H9 (cell line): ENCODE measurements at regions not wholly inside any gene's neighbourhood (a gene's known extent, or its start where the extent isn't known, plus 50 kb on each side); places are given as distances from the start of the nearest gene placed in this dataset.

Source experiments
- DNase-seq: peaks from one replicate; pipeline ENCODE4 v3.0.0-alpha.2; 2017
- H2AFZ ChIP-seq: one replicate; pipeline ENCODE4 v1.6.1; 2013; ENCODE audit warnings: mild to moderate bottlenecking, low read length, control low read depth, moderate library complexity
- H2AK5ac ChIP-seq: 2 replicates; pipeline ENCODE4 v1.6.1; 2013; ENCODE audit warnings: low read length, control low read depth, mixed read lengths; ENCODE audit not compliant: insufficient read length
- H2BK120ac ChIP-seq: one replicate; pipeline ENCODE4 v1.6.1; 2013; ENCODE audit warnings: low read depth, mild to moderate bottlenecking, low read length, control low read depth, inconsistent platforms; ENCODE audit not compliant: poor library complexity, severe bottlenecking
- H2BK12ac ChIP-seq: 2 replicates; pipeline ENCODE4 v1.6.1; 2013; ENCODE audit warnings: low read length, control low read depth, mixed read lengths, low read depth; ENCODE audit not compliant: insufficient read length
- H2BK15ac ChIP-seq: 2 replicates; pipeline ENCODE4 v1.6.1; 2013; ENCODE audit warnings: low read depth, low read length, control low read depth
- H2BK20ac ChIP-seq: one replicate; pipeline ENCODE4 v1.6.1; 2013; ENCODE audit warnings: low read depth, mild to moderate bottlenecking, low read length, control low read depth, inconsistent platforms; ENCODE audit not compliant: poor library complexity, severe bottlenecking
- H2BK5ac ChIP-seq: 2 replicates; pipeline ENCODE4 v1.6.1; 2013; ENCODE audit warnings: low read length, control low read depth, mixed read lengths; ENCODE audit not compliant: insufficient read length
- H3K14ac ChIP-seq: 2 replicates; pipeline ENCODE4 v1.6.1; 2013; ENCODE audit warnings: low read length, control low read depth; ENCODE audit not compliant: insufficient read depth
- H3K18ac ChIP-seq: 2 replicates; pipeline ENCODE4 v1.6.1; 2013; ENCODE audit warnings: low read depth, mild to moderate bottlenecking, mixed read lengths, low read length, control low read depth; ENCODE audit not compliant: insufficient read length
- H3K23ac ChIP-seq: 2 replicates; pipeline ENCODE4 v1.6.1; 2013; ENCODE audit warnings: low read length, control low read depth, mixed read lengths, low read depth; ENCODE audit not compliant: insufficient read length
- H3K23me2 ChIP-seq: 2 replicates; pipeline ENCODE4 v1.6.1; 2013; ENCODE audit warnings: low read depth, mild to moderate bottlenecking, mixed read lengths, low read length, control low read depth; ENCODE audit not compliant: insufficient read length, poor library complexity, severe bottlenecking
- H3K27ac ChIP-seq: 2 replicates; pipeline ENCODE4 v1.5.1; 2013; ENCODE audit warnings: low read length, control low read depth, mixed read lengths, low read depth; ENCODE audit not compliant: insufficient read length
- H3K27me3 ChIP-seq: 2 replicates; pipeline ENCODE4 v1.6.1; 2013; ENCODE audit warnings: low read length, control low read depth, inconsistent platforms; ENCODE audit not compliant: insufficient read depth
- H3K4ac ChIP-seq: 2 replicates; pipeline ENCODE4 v1.6.1; 2013; ENCODE audit warnings: low read depth, mild to moderate bottlenecking, control low read depth, inconsistent platforms, low read length, moderate library complexity
- H3K4me1 ChIP-seq: 2 replicates; pipeline ENCODE4 v1.6.1; 2013; ENCODE audit warnings: low read length, control low read depth, inconsistent platforms; ENCODE audit not compliant: insufficient read depth
- H3K4me2 ChIP-seq: 2 replicates; pipeline ENCODE4 v1.6.1; 2013; ENCODE audit warnings: low read length, control low read depth, mixed read lengths; ENCODE audit not compliant: insufficient read length, insufficient read depth
- H3K56ac ChIP-seq: 2 replicates; pipeline ENCODE4 v1.6.1; 2013; ENCODE audit warnings: low read depth, mild to moderate bottlenecking, mixed read lengths, low read length, control low read depth; ENCODE audit not compliant: insufficient read length
- H3K79me1 ChIP-seq: 2 replicates; pipeline ENCODE4 v1.6.1; 2013; ENCODE audit warnings: low read depth, mild to moderate bottlenecking, moderate library complexity, low read length, control low read depth, inconsistent platforms; ENCODE audit not compliant: insufficient read depth, poor library complexity, severe bottlenecking
- H3K79me2 ChIP-seq: 2 replicates; pipeline ENCODE4 v1.6.1; 2013; ENCODE audit warnings: low read length, control low read depth, inconsistent platforms; ENCODE audit not compliant: insufficient read depth
- H3K9ac ChIP-seq: 2 replicates; pipeline ENCODE4 v1.6.1; 2013; ENCODE audit warnings: low read length, control low read depth, mixed read lengths; ENCODE audit not compliant: insufficient read length; ENCODE audit errors: extremely low read depth
- H3K9me3 ChIP-seq: one replicate; pipeline ENCODE4 v1.6.1; 2013; ENCODE audit warnings: low read depth, low read length, inconsistent platforms; ENCODE audit not compliant: control insufficient read depth
- H3T11ph ChIP-seq: one replicate; pipeline ENCODE4 v1.6.1; 2013; ENCODE audit warnings: mild to moderate bottlenecking, low read length, control low read depth, inconsistent platforms
- H4K20me1 ChIP-seq: one replicate; pipeline ENCODE4 v1.6.1; 2013; ENCODE audit not compliant: control insufficient read depth, insufficient read length, insufficient read depth
- H4K5ac ChIP-seq: 2 replicates; pipeline ENCODE4 v1.6.1; 2013; ENCODE audit warnings: low read depth, mild to moderate bottlenecking, mixed read lengths, low read length, control low read depth; ENCODE audit not compliant: insufficient read length
- H4K8ac ChIP-seq: replicated peaks from 2 replicates; pipeline ENCODE4 v1.6.1; 2013; ENCODE audit warnings: low read length, control low read depth, mixed read lengths, low read depth; ENCODE audit not compliant: insufficient read length
- H4K91ac ChIP-seq: 2 replicates; pipeline ENCODE4 v1.6.1; 2013; ENCODE audit warnings: low read depth, mild to moderate bottlenecking, moderate library complexity, mixed read lengths, low read length, control low read depth; ENCODE audit not compliant: insufficient read length
- H3K27ac Mint-ChIP-seq, 3 experiments: 2 replicates in 2 of 3; 3 replicates in 1 of 3; pipeline ENCODE4 v1.8.0; 2020 to 2021; ENCODE audit warnings: mixed read lengths in 3 of 3, mild to moderate bottlenecking in 1 of 3, moderate library complexity in 1 of 3
- H3K27me3 Mint-ChIP-seq: 2 replicates; pipeline ENCODE4 v1.8.0; 2021; ENCODE audit warnings: low read depth, mild to moderate bottlenecking, moderate library complexity, mixed read lengths
- H3K36me3 Mint-ChIP-seq, 3 experiments: 2 replicates in 2 of 3; 3 replicates in 1 of 3; pipeline ENCODE4 v1.8.0; 2020 to 2021; ENCODE audit warnings: low read depth in 3 of 3, mixed read lengths in 3 of 3; ENCODE audit not compliant: insufficient read depth in 1 of 3
- H3K4me1 Mint-ChIP-seq, 2 experiments: 2 replicates each; pipeline ENCODE4 v1.8.0; 2020; ENCODE audit warnings: mixed read lengths in 2 of 2
- H3K4me3 Mint-ChIP-seq, 2 experiments: 2 replicates in 1 of 2; 3 replicates in 1 of 2; pipeline ENCODE4 v1.8.0; 2020 to 2021; ENCODE audit warnings: mild to moderate bottlenecking in 2 of 2, mixed read lengths in 2 of 2, moderate library complexity in 1 of 2
- H3K9me3 Mint-ChIP-seq, 2 experiments: 2 replicates in 1 of 2; 3 replicates in 1 of 2; pipeline ENCODE4 v1.8.0; 2020; ENCODE audit warnings: mild to moderate bottlenecking in 2 of 2, mixed read lengths in 2 of 2, moderate library complexity in 1 of 2
- WGBS: extraction: QIAGEN DNeasy Blood & Tissue Kit; methylation state at CpG from one replicate; pipeline ENCODE4 v1.1.7; 2013; ENCODE audit warnings: missing lambda C conversion rate, low lambda C conversion rate, mixed read lengths; ENCODE audit not compliant: insufficient read length; ENCODE audit errors: extremely low coverage; 5-methylcytosine and 5-hydroxymethylcytosine counted together
- TF ChIP-seq, protein P1 (sequence below): fragments of 200-600 bp; sonication (generic); conservative IDR thresholded peaks from 3 replicates; pipeline ENCODE4 v1.8.0; 2021; ENCODE audit warnings: antibody characterized with exemption, mild to moderate bottlenecking

GRCh38 chr18:33821503-33821902, 243.5 kb downstream of the ASXL3 start:
- H2BK20ac ChIP-seq, result no peak overlapping the region
- H2BK5ac ChIP-seq, result no peak overlapping the region
- H3K79me2 ChIP-seq, result no peaks in the 10 kb centered on the region
- H3K27ac ChIP-seq, result no peak overlapping the region
- WGBS, result no CpG with 5 or more reads among the region's 1 CpG
- H4K5ac ChIP-seq, result no peak overlapping the region
- no peak overlapping the region for H4K8ac ChIP-seq
- Mint-ChIP-seq H3K9me3 (peaks cover 5 to 7% of the 10 kb centered on the region in 2 experiments; a peak in 4 of 5 replicates), H3K36me3 (peaks cover 3 to 9% (median 4%) of the 10 kb centered on the region in 3 experiments; a peak in 5 of 7 replicates), H3K27ac (no peak overlapping the region), H3K27me3 (peaks cover 11% of the 10 kb centered on the region), H3K4me1 (peaks cover 11 to 13% of the 10 kb centered on the region in 2 experiments), H3K4me3 (no peak overlapping the region)
- no peak overlapping the region for H2AFZ ChIP-seq
- no peak overlapping the region for H2BK120ac ChIP-seq
- H3K4me2 ChIP-seq, result no peak overlapping the region
- no peak overlapping the region for H3K4ac ChIP-seq
- H3K27me3 ChIP-seq, result no peaks in the 10 kb centered on the region
- H3K14ac ChIP-seq, result no peak overlapping the region
- H3K9ac ChIP-seq, result no peak overlapping the region
- no peaks in the 10 kb centered on the region for H3K9me3 ChIP-seq
- no peak overlapping the region for H3K18ac ChIP-seq
- no peak overlapping the region for H3T11ph ChIP-seq
- no peak overlapping the region for H2BK12ac ChIP-seq
- H3K23ac ChIP-seq, result no peak overlapping the region
- H3K56ac ChIP-seq, result no peak overlapping the region
- no peaks in the 10 kb centered on the region for H4K20me1 ChIP-seq
- no peaks in the 10 kb centered on the region for H3K4me1 ChIP-seq
- H3K23me2 ChIP-seq, result no peaks in the 10 kb centered on the region
- TF ChIP-seq, protein P1, sequence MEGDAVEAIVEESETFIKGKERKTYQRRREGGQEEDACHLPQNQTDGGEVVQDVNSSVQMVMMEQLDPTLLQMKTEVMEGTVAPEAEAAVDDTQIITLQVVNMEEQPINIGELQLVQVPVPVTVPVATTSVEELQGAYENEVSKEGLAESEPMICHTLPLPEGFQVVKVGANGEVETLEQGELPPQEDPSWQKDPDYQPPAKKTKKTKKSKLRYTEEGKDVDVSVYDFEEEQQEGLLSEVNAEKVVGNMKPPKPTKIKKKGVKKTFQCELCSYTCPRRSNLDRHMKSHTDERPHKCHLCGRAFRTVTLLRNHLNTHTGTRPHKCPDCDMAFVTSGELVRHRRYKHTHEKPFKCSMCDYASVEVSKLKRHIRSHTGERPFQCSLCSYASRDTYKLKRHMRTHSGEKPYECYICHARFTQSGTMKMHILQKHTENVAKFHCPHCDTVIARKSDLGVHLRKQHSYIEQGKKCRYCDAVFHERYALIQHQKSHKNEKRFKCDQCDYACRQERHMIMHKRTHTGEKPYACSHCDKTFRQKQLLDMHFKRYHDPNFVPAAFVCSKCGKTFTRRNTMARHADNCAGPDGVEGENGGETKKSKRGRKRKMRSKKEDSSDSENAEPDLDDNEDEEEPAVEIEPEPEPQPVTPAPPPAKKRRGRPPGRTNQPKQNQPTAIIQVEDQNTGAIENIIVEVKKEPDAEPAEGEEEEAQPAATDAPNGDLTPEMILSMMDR, result no peak
- H3K79me1 ChIP-seq, result no peaks in the 10 kb centered on the region
- H4K91ac ChIP-seq, result no peak overlapping the region
- H2BK15ac ChIP-seq, result no peak overlapping the region
- DNase-seq, result no peak
- H2AK5ac ChIP-seq, result no peak overlapping the region
